Endothelial cell of umbilical vein (primary cell): ENCODE measurements at regions not wholly inside any gene's neighbourhood (a gene's known extent, or its start where the extent isn't known, plus 50 kb on each side); places are given as distances from the start of the nearest gene placed in this dataset.
"Not testable (repeated sequence)": the region's sequence is repeated elsewhere in the genome, so short reads cannot be mapped to it uniquely, and the experiment has no call there.

Experiments used
- EZH2 ChIP-seq: IDR thresholded peaks from 2 replicates; pipeline ENCODE4 v1.6.1; 2012; ENCODE audit warnings: borderline replicate concordance, low read depth, mild to moderate bottlenecking, moderate library complexity, low read length, inconsistent platforms; ENCODE audit not compliant: severe bottlenecking
- JUN ChIP-seq: IDR thresholded peaks from 2 replicates; pipeline ENCODE4 v1.6.1; 2011; ENCODE audit warnings: borderline replicate concordance, low read depth; ENCODE audit not compliant: insufficient read length, insufficient read depth
- MAX ChIP-seq: IDR thresholded peaks from 2 replicates; pipeline ENCODE4 v1.6.1; 2011; ENCODE audit not compliant: insufficient read depth, insufficient read length
- MYC ChIP-seq: IDR thresholded peaks from one replicate; pipeline ENCODE4 v1.6.1; 2011; ENCODE audit warnings: mild to moderate bottlenecking, low read depth, low read length
- POLR2A ChIP-seq: IDR thresholded peaks from 2 replicates; pipeline ENCODE4 v1.6.1; 2012; ENCODE audit warnings: low read depth, mild to moderate bottlenecking, control low read depth, low read length
- TF ChIP-seq, protein P1 (sequence below), 2 donors: IDR thresholded peaks; 1 replicate in 1 of 2; 2 replicates in 1 of 2; pipeline ENCODE4 v1.5.1; 2011; ENCODE audit warnings: low read length in 2 of 2, mild to moderate bottlenecking in 2 of 2, moderate library complexity in 2 of 2, control low read depth in 1 of 2, inconsistent platforms in 1 of 2, low read depth in 1 of 2; ENCODE audit not compliant: insufficient read depth in 1 of 2; ENCODE audit errors: extremely low read depth in 1 of 2

GRCh38 chr2:220823590-220823989 lies 748.5 kb downstream of the EPHA4 start:
- not testable (repeated sequence) for TF ChIP-seq MAX, MYC, EZH2, JUN, POLR2A
- TF ChIP-seq, protein P1, sequence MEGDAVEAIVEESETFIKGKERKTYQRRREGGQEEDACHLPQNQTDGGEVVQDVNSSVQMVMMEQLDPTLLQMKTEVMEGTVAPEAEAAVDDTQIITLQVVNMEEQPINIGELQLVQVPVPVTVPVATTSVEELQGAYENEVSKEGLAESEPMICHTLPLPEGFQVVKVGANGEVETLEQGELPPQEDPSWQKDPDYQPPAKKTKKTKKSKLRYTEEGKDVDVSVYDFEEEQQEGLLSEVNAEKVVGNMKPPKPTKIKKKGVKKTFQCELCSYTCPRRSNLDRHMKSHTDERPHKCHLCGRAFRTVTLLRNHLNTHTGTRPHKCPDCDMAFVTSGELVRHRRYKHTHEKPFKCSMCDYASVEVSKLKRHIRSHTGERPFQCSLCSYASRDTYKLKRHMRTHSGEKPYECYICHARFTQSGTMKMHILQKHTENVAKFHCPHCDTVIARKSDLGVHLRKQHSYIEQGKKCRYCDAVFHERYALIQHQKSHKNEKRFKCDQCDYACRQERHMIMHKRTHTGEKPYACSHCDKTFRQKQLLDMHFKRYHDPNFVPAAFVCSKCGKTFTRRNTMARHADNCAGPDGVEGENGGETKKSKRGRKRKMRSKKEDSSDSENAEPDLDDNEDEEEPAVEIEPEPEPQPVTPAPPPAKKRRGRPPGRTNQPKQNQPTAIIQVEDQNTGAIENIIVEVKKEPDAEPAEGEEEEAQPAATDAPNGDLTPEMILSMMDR (IDR thresholded peaks at IDR 0.05; ENCODE audit: extremely low read depth in 1 of 2, insufficient read depth in 1 of 2, low read depth in 1 of 2, low read length in 2 of 2): not testable (repeated sequence)
